Activated CD8-positive, alpha-beta T cell treated with anti-CD3 and anti-CD28 coated beads for 36 hours (primary cell): ENCODE measurements at regions not wholly inside any gene's neighbourhood (a gene's known extent, or its start where the extent isn't known, plus 50 kb on each side); places are given as distances from the start of the nearest gene placed in this dataset.

ENCODE experiments used
- ATAC-seq: fragments of 200-7000 bp; cut with Tn5 transposase; one replicate; pipeline ENCODE4 v1.10.0; 2021; ENCODE audit warnings: mild to moderate bottlenecking, moderate library complexity
- CTCF ChIA-PET: fragments of 350-600 bp; sonication (Branson Sonifier 250); formaldehyde crosslinking; loops from one replicate; lab custom pipeline; 2021; ENCODE audit warnings: antibody characterized with exemption; lab: Charles Lee
- POLR2A ChIA-PET: fragments of 350-600 bp; sonication (Branson Sonifier 250); formaldehyde crosslinking; loops from one replicate; lab custom pipeline; 2021; ENCODE audit warnings: antibody characterized with exemption; lab: Charles Lee
- DNase-seq: peaks from one replicate; pipeline ENCODE4 v3.0.0-alpha.2; 2020
- H3K27ac Mint-ChIP-seq: one replicate; pipeline ENCODE4 v1.8.0; 2021; ENCODE audit warnings: mild to moderate bottlenecking, mixed read lengths
- H3K27me3 Mint-ChIP-seq: one replicate; pipeline ENCODE4 v1.8.0; 2021; ENCODE audit warnings: mixed read lengths
- H3K36me3 Mint-ChIP-seq: one replicate; pipeline ENCODE4 v1.8.0; 2021; ENCODE audit warnings: low read depth, mixed read lengths
- H3K4me1 Mint-ChIP-seq: one replicate; pipeline ENCODE4 v1.8.0; 2021; ENCODE audit warnings: low read depth, mixed read lengths
- H3K4me3 Mint-ChIP-seq: one replicate; pipeline ENCODE4 v1.8.0; 2021; ENCODE audit warnings: mild to moderate bottlenecking, moderate library complexity, mixed read lengths
- H3K9me3 Mint-ChIP-seq: one replicate; pipeline ENCODE4 v1.8.0; 2021; ENCODE audit warnings: mixed read lengths
- CTCF ChIP-seq: fragments of 200-600 bp; IDR thresholded peaks from one replicate; pipeline ENCODE4 v1.8.0; 2022; ENCODE audit warnings: antibody characterized with exemption, mild to moderate bottlenecking
- intact Hi-C: fragments of 100-400 bp; cut with micrococcal nuclease; formaldehyde crosslinking; loops from one replicate; pipeline ENCODE4 v1.10.0; 2022

DNA sequence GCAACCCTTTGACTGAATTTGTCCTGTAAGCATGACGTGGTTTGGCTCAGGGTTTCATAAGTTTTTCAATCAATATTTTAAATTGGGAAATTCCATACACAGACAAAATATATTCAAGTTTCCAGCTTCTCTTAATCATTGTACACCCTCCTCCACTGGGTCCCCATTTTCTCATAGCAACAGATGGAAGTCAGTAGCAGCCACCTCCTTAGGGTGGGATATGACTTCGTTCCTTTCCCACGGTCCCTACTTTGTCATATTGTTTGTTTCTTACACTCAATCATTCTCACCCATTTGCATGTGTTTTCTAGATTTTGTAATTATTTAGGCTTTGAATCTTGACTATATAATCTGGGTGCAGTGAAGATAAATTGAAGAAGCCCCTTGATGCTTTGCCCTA is 664.5 kb upstream of the IGFBP7 start:
- DNase-seq = no peak
- H3K27me3 Mint-ChIP-seq = no peaks in the 10 kb centered on the region
- POLR2A ChIA-PET = no interaction called here
- TF ChIP-seq CTCF = no peak
- H3K4me3 Mint-ChIP-seq = no peak overlapping the region
- intact Hi-C loops = no loop called here
- H3K9me3 Mint-ChIP-seq = peaks cover 16% of the 10 kb centered on the region
- H3K4me1 Mint-ChIP-seq = no peaks in the 10 kb centered on the region
- no peak for ATAC-seq
- H3K36me3 Mint-ChIP-seq = no peaks in the 10 kb centered on the region
- CTCF ChIA-PET = no interaction called here
- no peak overlapping the region for H3K27ac Mint-ChIP-seq

- no peak for ATAC-seq
- Mint-ChIP-seq H3K9me3 (peaks cover 16% of the 10 kb centered on the region), H3K36me3 (no peaks in the 10 kb centered on the region), H3K27me3 (no peaks in the 10 kb centered on the region), H3K4me3 (no peak overlapping the region), H3K27ac (no peak overlapping the region), H3K4me1 (no peaks in the 10 kb centered on the region)
- ChIA-PET CTCF (no interaction called here), POLR2A (no interaction called here)
- no peak for DNase-seq
- intact Hi-C loops = no loop called here
- no peak for TF ChIP-seq CTCF
Observed at GRCh38 chr4:57774171-57774570, 664.0 kb upstream of the IGFBP7 start.

DNA sequence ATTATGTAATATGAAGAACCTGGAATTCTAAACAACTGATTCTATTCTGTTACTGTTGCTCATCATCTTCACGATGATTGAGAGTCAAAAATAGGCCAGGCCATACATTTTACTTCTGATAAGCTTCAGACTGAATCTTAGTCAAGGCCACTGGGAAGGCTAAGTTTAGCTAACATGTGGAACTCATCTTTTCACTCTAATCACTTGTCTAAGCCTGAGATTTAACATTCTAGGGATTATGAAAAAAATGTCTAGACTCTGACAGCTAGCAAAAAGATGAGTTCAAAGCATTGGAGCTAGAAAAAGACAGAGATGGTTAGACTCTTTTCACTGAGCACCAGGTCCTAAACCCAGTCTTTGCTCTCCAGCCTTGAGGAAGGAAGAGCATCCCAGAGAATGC is 656.2 kb upstream of the IGFBP7 start:
- intact Hi-C loops = no loop called here
- DNase-seq = no peak
- CTCF ChIA-PET = no interaction called here
- H3K27me3 Mint-ChIP-seq = no peaks in the 10 kb centered on the region
- no peak for TF ChIP-seq CTCF
- no peak overlapping the region for H3K27ac Mint-ChIP-seq
- H3K4me1 Mint-ChIP-seq = no peaks in the 10 kb centered on the region
- no peak overlapping the region for H3K4me3 Mint-ChIP-seq
- POLR2A ChIA-PET = no interaction called here
- ATAC-seq = no peak
- H3K36me3 Mint-ChIP-seq = no peaks in the 10 kb centered on the region
- peaks cover 5% of the 10 kb centered on the region for H3K9me3 Mint-ChIP-seq

DNA sequence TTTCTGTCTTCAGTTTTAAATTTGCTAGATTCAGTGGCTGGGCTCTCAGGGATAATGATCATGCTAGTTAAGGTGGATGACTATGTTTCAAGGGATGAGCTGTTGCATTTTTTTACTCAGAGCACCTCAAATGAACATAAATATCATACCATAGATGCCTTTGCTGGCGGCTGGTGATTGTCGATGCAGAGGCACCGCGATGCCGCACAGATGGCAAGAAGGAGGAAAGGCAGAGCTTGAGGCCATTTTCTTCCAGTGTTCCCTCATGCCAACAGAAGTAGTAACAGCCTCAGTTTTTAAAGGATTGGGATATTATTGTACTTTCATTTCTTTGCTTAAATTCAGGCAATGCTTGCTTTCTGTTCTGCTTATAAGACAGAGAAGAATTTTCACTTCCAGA is 654.7 kb upstream of the IGFBP7 start:
- Mint-ChIP-seq H3K9me3 (peaks cover 5% of the 10 kb centered on the region), H3K27me3 (no peaks in the 10 kb centered on the region), H3K27ac (no peak overlapping the region), H3K4me3 (no peak overlapping the region), H3K4me1 (no peaks in the 10 kb centered on the region), H3K36me3 (no peaks in the 10 kb centered on the region)
- intact Hi-C loops = no loop called here
- DNase-seq = no peak
- ChIA-PET POLR2A (no interaction called here), CTCF (no interaction called here)
- no peak for ATAC-seq
- TF ChIP-seq CTCF = no peak

- TF ChIP-seq CTCF = no peak
- Mint-ChIP-seq H3K36me3 (no peaks in the 10 kb centered on the region), H3K9me3 (peaks cover 5% of the 10 kb centered on the region), H3K4me1 (no peaks in the 10 kb centered on the region), H3K27me3 (no peaks in the 10 kb centered on the region), H3K27ac (no peak overlapping the region), H3K4me3 (no peak overlapping the region)
- intact Hi-C loops = no loop called here
- CTCF ChIA-PET = no interaction called here
- DNase-seq (no peak), ATAC-seq (no peak)
- POLR2A ChIA-PET = no interaction called here
Observed at GRCh38 chr4:57763070-57763469, 652.9 kb upstream of the IGFBP7 start.
